ENCODE measurements at regions not wholly inside any gene's neighbourhood (a gene's known extent, or its start where the extent isn't known, plus 50 kb on each side); places are given as distances from the start of the nearest gene placed in this dataset.
"Not testable (repeated sequence)": the region's sequence is repeated elsewhere in the genome, so short reads cannot be mapped to it uniquely, and the experiment has no call there.

DNA sequence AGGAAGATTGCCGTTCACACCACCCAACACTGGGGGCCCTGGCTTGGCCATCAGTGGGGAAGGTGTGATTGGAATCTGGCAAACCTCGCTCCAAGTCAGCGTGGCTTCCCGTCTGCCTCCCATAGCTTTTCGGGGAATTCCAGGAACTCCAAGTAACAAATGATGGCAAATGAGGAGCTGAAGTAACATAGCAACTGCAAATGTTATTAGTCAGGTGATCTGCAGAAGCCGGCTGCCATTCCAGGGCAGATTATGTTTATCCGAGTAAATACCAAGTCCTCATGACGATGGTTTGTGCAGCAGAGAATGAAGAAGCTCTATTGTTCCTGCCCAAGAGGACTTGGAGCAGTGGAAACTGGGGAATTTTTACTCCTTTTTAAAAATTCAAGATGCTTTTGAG is 270.5 kb upstream of the PODXL start:
- no peak overlapping the region for H3K4me3 ChIP-seq (ENCODE audit: low read depth, low read length)
- no peak for DNase-seq (ENCODE audit: low read depth)
- TF ChIP-seq CTCF (conservative IDR thresholded peaks at IDR 0.05; ENCODE audit: low read depth, low read length): no peak

GRCh38 chr7:131823961-131824440 is 267.6 kb upstream of the PODXL start:
- DNase-seq (ENCODE audit: low read depth); H3K4me3 ChIP-seq (ENCODE audit: low read depth, low read length): not testable (repeated sequence)

DNA sequence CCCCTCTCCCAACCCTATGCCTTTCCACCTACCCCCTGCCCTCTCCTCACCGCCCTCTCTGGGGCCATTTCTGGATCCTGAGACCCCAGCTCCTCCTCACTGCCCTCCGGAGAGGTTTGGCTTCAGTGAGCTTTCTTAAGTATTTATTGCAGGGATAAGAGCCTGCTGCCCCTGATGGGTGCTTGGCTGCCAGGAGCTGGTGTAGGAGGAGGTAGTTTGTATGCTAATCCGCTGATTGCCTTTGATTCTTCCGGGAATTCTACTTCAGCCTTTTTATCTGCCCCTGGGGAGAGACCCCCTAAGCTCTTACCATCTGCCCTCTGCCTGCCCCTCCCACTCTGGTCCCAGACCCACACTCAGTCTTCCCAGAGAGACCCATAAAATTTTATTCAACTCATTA is 263.5 kb upstream of the PODXL start:
- H3K4me3 ChIP-seq (ENCODE audit: low read depth, low read length): no peak overlapping the region
- TF ChIP-seq CTCF (conservative IDR thresholded peaks at IDR 0.05; ENCODE audit: low read depth, low read length): no peak
- DNase-seq (ENCODE audit: low read depth): no peak

DNA sequence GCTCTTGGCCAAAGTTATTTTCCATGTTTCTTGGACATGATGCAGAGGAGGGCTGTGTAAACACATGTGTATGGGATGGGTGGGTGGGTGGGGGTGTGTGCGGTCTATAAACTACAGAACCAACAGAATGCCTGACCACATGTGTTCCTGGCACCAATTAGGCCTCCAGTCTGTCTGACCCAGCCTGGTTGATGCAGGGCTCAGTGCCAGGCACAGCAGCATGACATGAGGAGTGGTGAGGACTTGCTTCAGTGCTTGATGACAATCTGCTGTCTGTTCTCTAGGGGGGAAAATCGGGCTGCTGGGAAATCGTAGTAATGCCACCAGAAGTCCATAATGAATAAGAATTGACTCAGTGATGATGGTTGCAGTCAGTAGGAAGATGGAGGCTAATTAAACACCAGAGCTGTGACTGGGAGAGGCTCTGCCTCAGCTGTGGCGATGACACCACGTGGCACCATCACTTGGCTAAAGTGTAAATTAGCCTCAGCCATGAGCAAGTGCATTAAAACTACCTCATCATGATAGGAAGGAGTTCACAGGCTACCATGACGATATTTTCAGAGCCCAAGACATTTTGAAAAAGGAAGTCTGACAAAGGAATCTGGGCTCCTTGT is 260.1 kb upstream of the PODXL start:
- no peak overlapping the region for H3K4me3 ChIP-seq (ENCODE audit: low read depth, low read length)
- TF ChIP-seq CTCF (conservative IDR thresholded peaks at IDR 0.05; ENCODE audit: low read depth, low read length): no peak
- no peak for DNase-seq (ENCODE audit: low read depth)

DNA sequence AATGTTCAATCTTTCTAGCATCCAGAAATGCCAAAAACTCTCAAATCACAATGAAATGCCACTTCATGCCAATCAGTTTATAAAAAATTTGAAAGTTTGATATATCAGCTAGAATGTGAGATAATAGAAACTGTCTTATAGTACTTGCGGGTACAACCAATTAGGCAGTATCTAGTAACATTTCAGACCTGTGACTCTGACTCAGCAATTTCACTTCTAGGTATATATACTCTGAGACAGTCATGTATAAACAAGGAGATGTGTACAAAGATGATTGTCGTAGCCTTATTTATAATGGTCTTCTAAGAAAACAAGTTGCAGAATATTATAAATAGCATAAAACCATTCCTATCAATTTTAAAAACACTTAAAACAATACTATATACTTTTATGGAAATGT is 252.3 kb upstream of the PODXL start:
- no peak overlapping the region for H3K4me3 ChIP-seq (ENCODE audit: low read depth, low read length)
- no peak for TF ChIP-seq CTCF (conservative IDR thresholded peaks at IDR 0.05; ENCODE audit: low read depth, low read length)
- no peak for DNase-seq (ENCODE audit: low read depth)

GRCh38 chr7:131808156-131808555 is 251.7 kb upstream of the PODXL start:
- not testable (repeated sequence) for DNase-seq (ENCODE audit: low read depth)

GRCh38 chr7:131803816-131804215 is 247.4 kb upstream of the PODXL start:
- DNase-seq (ENCODE audit: low read depth): no peak
- TF ChIP-seq CTCF (conservative IDR thresholded peaks at IDR 0.05; ENCODE audit: low read depth, low read length): no peak
- no peak overlapping the region for H3K4me3 ChIP-seq (ENCODE audit: low read depth, low read length)

More at GRCh38 chr7:131808156-131808555, 251.7 kb upstream of the PODXL start:
- not testable (repeated sequence) for H3K4me3 ChIP-seq (ENCODE audit: low read depth, low read length)

GRCh38 chr7:131802195-131802864 is 245.9 kb upstream of the PODXL start:
- no peak for TF ChIP-seq CTCF (conservative IDR thresholded peaks at IDR 0.05; ENCODE audit: low read depth, low read length)
- DNase-seq (ENCODE audit: low read depth): no peak
- H3K4me3 ChIP-seq (ENCODE audit: low read depth, low read length): no peak overlapping the region
